DND-41 (cell line): ENCODE measurements at regions not wholly inside any gene's neighbourhood (a gene's known extent, or its start where the extent isn't known, plus 50 kb on each side); places are given as distances from the start of the nearest gene placed in this dataset.
"Not testable (repeated sequence)": the region's sequence is repeated elsewhere in the genome, so short reads cannot be mapped to it uniquely, and the experiment has no call there.

Experiments
- ATAC-seq: fragments of 200-7000 bp; cut with Tn5 transposase; 3 replicates; pipeline ENCODE4 v1.9.1; 2021; ENCODE audit warnings: low read depth; ENCODE audit not compliant: insufficient read depth
- DNase-seq: peaks from one replicate; pipeline ENCODE4 v3.0.0-alpha.2; 2020
- H2AFZ ChIP-seq: 2 replicates; pipeline ENCODE4 v1.6.0; 2012; ENCODE audit warnings: low read depth, low read length
- H3K27ac ChIP-seq: 2 replicates; pipeline ENCODE4 v1.5.1; 2012; ENCODE audit warnings: low read length, inconsistent platforms
- H3K27me3 ChIP-seq: fragments of 200-600 bp; sonication (generic); 2 replicates; pipeline ENCODE4 v1.6.0; 2012; ENCODE audit warnings: low read length, mild to moderate bottlenecking, inconsistent platforms; ENCODE audit not compliant: insufficient read depth, poor library complexity
- H3K36me3 ChIP-seq: 2 replicates; pipeline ENCODE4 v1.5.1; 2012; ENCODE audit warnings: low read length, inconsistent platforms; ENCODE audit not compliant: insufficient read depth
- H3K4me1 ChIP-seq: 2 replicates; pipeline ENCODE4 v1.5.1; 2012; ENCODE audit warnings: mild to moderate bottlenecking, low read length; ENCODE audit not compliant: insufficient read depth
- H3K4me2 ChIP-seq: 2 replicates; pipeline ENCODE4 v1.6.0; 2012; ENCODE audit warnings: mild to moderate bottlenecking, moderate library complexity, low read length, inconsistent platforms; ENCODE audit not compliant: insufficient read depth
- H3K4me3 ChIP-seq, 2 experiments: fragments of 200-600 bp in 1 of 2; shearing (Covaris generic) in 1 of 2; 2 replicates each; pipeline ENCODE4 v1.5.1; 2012 to 2016; ENCODE audit warnings: inconsistent platforms in 2 of 2, low read length in 2 of 2, mild to moderate bottlenecking in 2 of 2, low read depth in 1 of 2, moderate library complexity in 1 of 2
- H3K79me2 ChIP-seq: 2 replicates; pipeline ENCODE4 v1.6.0; 2012; ENCODE audit warnings: low read length, inconsistent platforms; ENCODE audit not compliant: insufficient read depth
- H3K9ac ChIP-seq: 2 replicates; pipeline ENCODE4 v1.6.0; 2012; ENCODE audit warnings: low read depth, mild to moderate bottlenecking, inconsistent platforms, low read length, moderate library complexity
- H3K9me3 ChIP-seq: 2 replicates; pipeline ENCODE4 v1.5.1; 2012; ENCODE audit warnings: low read length, moderate library complexity, mild to moderate bottlenecking, inconsistent platforms; ENCODE audit not compliant: insufficient read depth, severe bottlenecking
- H4K20me1 ChIP-seq: 2 replicates; pipeline ENCODE4 v1.6.0; 2012; ENCODE audit warnings: low read length; ENCODE audit not compliant: insufficient read depth
- EZH2 ChIP-seq: IDR thresholded peaks from 3 replicates; pipeline ENCODE4 v1.6.1; 2012; ENCODE audit warnings: borderline replicate concordance, low read depth, mild to moderate bottlenecking, moderate library complexity, low read length, inconsistent platforms; ENCODE audit not compliant: severe bottlenecking
- TF ChIP-seq, protein P1 (sequence below): IDR thresholded peaks from 2 replicates; pipeline ENCODE4 v1.5.1; 2012; ENCODE audit warnings: borderline replicate concordance, low read length, moderate library complexity, mild to moderate bottlenecking; ENCODE audit not compliant: poor library complexity, severe bottlenecking; ENCODE audit errors: extremely low read depth

DNA sequence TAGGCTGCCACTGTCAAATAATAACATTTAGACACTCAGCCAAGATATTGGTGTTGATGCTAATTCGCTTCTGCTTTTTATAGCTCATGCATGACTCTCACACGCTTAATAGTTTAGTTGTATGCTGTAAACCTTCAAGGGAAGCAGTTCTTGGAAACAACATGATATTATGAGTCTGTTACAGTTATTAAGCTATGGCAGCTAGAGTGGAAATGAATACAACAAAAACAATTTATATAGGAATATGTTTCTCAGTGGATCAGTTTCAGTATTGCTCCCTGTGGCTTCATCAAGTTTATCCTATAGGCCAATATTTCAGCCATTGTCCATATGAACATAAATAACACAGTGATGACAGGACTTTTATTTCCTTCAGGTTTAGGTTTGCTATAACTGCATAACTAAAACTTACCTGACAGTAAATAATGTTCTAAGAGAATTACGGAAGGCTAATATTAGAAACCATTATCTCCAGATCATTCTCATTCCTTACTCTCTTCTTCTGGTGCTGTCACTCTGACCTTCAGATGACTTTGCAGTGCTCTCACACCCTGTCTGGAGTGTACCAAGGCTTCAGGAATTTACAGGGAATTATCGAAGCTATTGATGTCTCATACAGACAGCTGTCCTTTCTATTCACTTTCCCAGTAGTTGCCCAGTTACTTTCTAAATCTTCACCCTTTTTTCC is 555.0 kb downstream of the ANKRD50 start:
- Histone ChIP-seq H3K4me2 (no peak overlapping the region), H4K20me1 (no peaks in the 10 kb centered on the region), H3K79me2 (no peaks in the 10 kb centered on the region), H3K27ac (no peak overlapping the region), H3K4me1 (no peaks in the 10 kb centered on the region), H3K27me3 (no peaks in the 10 kb centered on the region), H2AFZ (no peak overlapping the region), H3K9me3 (no peaks in the 10 kb centered on the region), H3K9ac (no peak overlapping the region), H3K36me3 (no peaks in the 10 kb centered on the region), H3K4me3 (no peak overlapping the region)
- no peak for DNase-seq
- TF ChIP-seq, protein P1, sequence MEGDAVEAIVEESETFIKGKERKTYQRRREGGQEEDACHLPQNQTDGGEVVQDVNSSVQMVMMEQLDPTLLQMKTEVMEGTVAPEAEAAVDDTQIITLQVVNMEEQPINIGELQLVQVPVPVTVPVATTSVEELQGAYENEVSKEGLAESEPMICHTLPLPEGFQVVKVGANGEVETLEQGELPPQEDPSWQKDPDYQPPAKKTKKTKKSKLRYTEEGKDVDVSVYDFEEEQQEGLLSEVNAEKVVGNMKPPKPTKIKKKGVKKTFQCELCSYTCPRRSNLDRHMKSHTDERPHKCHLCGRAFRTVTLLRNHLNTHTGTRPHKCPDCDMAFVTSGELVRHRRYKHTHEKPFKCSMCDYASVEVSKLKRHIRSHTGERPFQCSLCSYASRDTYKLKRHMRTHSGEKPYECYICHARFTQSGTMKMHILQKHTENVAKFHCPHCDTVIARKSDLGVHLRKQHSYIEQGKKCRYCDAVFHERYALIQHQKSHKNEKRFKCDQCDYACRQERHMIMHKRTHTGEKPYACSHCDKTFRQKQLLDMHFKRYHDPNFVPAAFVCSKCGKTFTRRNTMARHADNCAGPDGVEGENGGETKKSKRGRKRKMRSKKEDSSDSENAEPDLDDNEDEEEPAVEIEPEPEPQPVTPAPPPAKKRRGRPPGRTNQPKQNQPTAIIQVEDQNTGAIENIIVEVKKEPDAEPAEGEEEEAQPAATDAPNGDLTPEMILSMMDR: no peak
- TF ChIP-seq EZH2: no peak
- no peak for ATAC-seq

- H3K4me1 ChIP-seq: no peaks in the 10 kb centered on the region
- no peak for ATAC-seq
- TF ChIP-seq, protein P1: no peak
- TF ChIP-seq EZH2: no peak
- peaks cover 4% of the 10 kb centered on the region for H3K9me3 ChIP-seq
- no peaks in the 10 kb centered on the region for H4K20me1 ChIP-seq
- no peaks in the 10 kb centered on the region for H3K27me3 ChIP-seq
- H2AFZ ChIP-seq: no peak overlapping the region
- no peak overlapping the region for H3K9ac ChIP-seq
- no peaks in the 10 kb centered on the region for H3K79me2 ChIP-seq
- DNase-seq: no peak
- H3K4me3 ChIP-seq: no peak overlapping the region
- H3K36me3 ChIP-seq: no peaks in the 10 kb centered on the region
- H3K27ac ChIP-seq: no peak overlapping the region
- H3K4me2 ChIP-seq: no peak overlapping the region
Measured at GRCh38 chr4:124163401-124163800, 549.1 kb downstream of the ANKRD50 start.

DNA sequence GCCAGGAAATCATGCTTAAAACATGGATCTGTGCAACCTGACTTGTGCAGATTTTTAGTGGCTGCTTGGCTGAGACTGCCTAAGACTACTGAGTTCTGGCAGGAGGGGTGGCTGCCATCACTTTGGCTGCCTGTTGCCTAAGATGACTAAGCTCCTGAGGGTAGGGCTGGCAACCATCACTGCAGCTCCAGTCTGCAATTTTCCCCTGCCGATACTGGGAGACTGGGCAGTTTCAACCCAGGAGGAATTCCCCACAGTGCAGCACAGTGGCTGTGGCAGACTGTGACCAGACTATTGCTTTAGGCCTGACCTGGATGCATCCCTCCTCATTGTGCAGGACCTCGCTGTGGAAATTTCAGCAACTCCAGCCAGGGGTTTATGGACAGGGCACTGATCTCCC is 544.9 kb downstream of the ANKRD50 start:
- Histone ChIP-seq H3K79me2 (no peaks in the 10 kb centered on the region), H3K9ac (no peak overlapping the region), H4K20me1 (no peaks in the 10 kb centered on the region), H3K27me3 (no peaks in the 10 kb centered on the region), H3K4me3 (no peak overlapping the region), H3K4me1 (no peaks in the 10 kb centered on the region), H3K4me2 (no peak overlapping the region), H3K36me3 (no peaks in the 10 kb centered on the region), H2AFZ (no peak overlapping the region), H3K27ac (no peak overlapping the region), H3K9me3 (peaks cover 4% of the 10 kb centered on the region)
- no peak for DNase-seq
- no peak for ATAC-seq
- TF ChIP-seq, protein P1: no peak
- no peak for TF ChIP-seq EZH2

GRCh38 chr4:124169524-124169923 is 543.0 kb downstream of the ANKRD50 start:
- H4K20me1 ChIP-seq, H3K9ac ChIP-seq, H3K36me3 ChIP-seq, H3K4me1 ChIP-seq, DNase-seq, H3K79me2 ChIP-seq, H2AFZ ChIP-seq, ATAC-seq, H3K27ac ChIP-seq, H3K4me2 ChIP-seq, H3K9me3 ChIP-seq, H3K27me3 ChIP-seq, H3K4me3 ChIP-seq: not testable (repeated sequence)
